HG03280 (cell line): ENCODE measurements at regions not wholly inside any gene's neighbourhood (a gene's known extent, or its start where the extent isn't known, plus 50 kb on each side); places are given as distances from the start of the nearest gene placed in this dataset.

Source experiments
- ATAC-seq: cut with Tn5 transposase; IDR thresholded peaks from one replicate; pipeline ENCODE4 v1.9.1; 2021; ENCODE audit warnings: mild to moderate bottlenecking, moderate library complexity; ENCODE audit not compliant: unreplicated experiment

DNA sequence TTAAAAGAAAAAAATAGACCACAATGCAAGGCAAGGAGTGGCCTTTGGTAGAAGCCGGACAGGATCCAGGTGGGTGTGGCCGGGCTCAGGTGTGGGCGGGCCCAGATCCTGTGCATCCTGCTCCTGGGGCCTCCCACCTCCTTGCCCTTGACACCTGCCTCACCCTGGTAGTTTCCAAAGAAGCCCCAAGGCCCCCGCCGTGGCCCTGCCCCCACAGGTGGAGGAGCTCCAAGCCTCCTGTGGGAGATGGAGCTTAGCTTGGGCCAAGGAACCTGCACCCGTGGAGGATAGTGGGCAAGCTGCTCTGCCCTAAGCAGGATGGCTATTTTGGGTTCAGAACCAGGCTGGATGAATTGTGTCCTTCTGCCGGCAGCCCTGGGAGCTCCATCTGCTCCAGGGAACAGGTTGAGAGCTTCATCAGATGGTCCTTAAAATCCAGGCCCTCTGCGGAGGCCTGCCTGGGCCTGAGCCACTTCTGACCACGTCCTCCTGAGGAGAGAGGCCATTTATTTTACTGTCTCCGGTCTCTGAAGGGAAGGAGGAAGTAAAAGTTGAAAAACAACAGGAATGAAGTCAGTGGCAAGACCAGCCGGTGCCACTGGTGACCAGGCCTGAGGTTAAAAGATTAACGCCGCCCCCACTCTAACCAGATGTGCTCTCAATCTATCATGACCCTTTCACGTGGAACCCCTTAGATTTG is 53.9 kb upstream of the KLF13 start:
- ATAC-seq = no peak

DNA sequence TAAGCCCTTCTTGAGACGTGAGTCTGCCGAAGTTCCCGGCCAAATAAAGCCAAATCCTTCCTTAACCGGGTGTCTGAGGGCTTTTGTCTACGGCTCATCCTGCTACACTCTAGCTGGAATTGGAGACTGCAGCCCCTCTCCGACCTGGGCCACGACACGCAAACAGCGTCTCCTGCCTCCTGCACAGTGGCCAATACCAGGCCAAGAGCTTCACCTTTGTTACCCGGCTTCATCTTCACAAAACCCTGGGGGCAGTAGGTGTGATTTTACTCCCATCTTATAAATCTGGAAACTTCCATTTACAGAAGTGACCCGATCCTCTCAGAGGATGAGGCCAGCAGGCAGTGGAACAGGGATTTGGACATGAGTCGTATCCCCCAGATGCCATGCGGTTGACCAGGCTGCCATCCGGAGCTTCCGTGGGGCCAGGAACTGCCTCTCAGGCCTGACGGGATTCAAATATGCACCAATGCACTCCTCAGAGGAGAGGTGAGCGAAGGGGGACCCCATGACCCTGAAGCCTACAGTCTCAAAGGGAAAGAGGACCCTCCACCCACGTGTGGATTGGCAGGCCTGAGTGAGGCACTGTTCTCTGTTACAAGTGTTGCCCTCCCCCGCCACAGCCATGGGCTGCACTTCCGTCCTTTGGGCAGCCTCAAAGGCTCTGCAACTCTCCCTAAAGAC is 53.2 kb upstream of the KLF13 start:
- ATAC-seq = no peak

- ATAC-seq = no peak
Measured at GRCh38 chr15:31274496-31275330, 51.9 kb upstream of the KLF13 start.

DNA sequence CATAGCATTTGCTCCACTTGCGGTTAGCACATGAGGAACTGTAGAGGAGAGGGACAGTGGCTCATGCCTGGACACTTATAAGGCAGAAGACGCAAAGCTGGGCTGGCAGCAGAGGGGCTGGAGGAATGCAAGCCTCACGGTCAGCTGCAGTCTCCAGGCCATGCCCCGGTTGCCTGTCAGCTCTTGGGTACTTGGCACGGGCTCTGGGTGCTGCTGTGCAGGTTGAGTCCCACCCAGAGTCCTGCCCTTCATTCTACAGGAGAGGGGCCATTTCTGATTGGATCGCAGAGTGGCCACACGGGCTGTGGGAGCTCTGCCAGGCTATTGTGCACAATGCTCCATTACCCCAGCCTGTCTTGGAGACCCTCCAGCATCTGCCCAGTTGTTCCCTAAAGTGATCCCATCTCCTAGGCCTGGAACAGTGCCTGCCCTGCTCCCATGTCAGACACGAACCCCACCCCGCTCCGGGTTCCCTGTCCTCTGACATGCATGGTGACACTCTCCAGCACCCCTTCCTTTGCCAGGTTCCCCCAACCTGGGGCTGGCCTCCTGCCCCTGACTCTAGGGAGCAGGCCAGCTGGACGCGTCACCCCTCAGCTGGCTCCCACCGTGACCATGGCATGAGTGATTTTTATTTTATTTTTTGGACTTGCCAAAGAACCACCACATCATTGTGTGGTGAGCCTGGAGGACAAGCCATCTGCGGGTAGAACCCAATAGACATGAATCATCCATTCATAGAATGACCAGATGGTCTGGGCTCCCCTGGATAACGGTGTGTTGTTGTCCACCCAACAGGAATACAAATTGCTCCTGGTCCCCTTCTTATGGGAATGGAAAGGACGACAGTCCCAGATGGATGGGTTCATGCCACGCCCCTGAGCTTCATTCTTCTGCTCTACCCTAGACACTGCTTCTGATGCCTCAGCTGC is 51.0 kb upstream of the KLF13 start:
- ATAC-seq = no peak

- no peak for ATAC-seq
Measured at GRCh38 chr15:31276596-31277298, 49.9 kb upstream of the KLF13 start.
